Endothelial cell of umbilical vein (primary cell): ENCODE measurements at regions not wholly inside any gene's neighbourhood (a gene's known extent, or its start where the extent isn't known, plus 50 kb on each side); places are given as distances from the start of the nearest gene placed in this dataset. TPM values are rescaled to one million over a fixed set of nuclear protein-coding genes. Genes with fewer than 3 reads are reported as not detected.

Experiments
- BruUV-seq: library from RNA; stranded (reverse); fragments of 400-500 nt; replicated peaks from 2 replicates; lab custom pipeline; 2021; lab: Mats Ljungman, UMichigan
- CTCF ChIA-PET: fragments of 300-600, 350-600 bp; sonication (Branson Sonifier 250); formaldehyde crosslinking; loops from one replicate; lab custom pipeline; 2021; ENCODE audit warnings: antibody characterized with exemption, inconsistent platforms; lab: Charles Lee
- POLR2A ChIA-PET: fragments of 300-600, 350-600 bp; sonication (Branson Sonifier 250); formaldehyde crosslinking; loops from one replicate; lab custom pipeline; 2021; ENCODE audit warnings: antibody characterized with exemption, inconsistent platforms; lab: Charles Lee
- DNase-seq: peaks from one replicate; pipeline ENCODE4 v3.0.0-alpha.2; 2011; ENCODE audit warnings: low read depth, low spot score
- FAIRE-seq: peaks from 2 replicates; lab custom pipeline; 2011; peaks lifted over from hg19 to GRCh38; lab: Jason Lieb, UNC
- H2AFZ ChIP-seq: 2 replicates; pipeline ENCODE4 v1.6.0; 2012; ENCODE audit warnings: low read depth, low read length, control low read depth, inconsistent platforms
- H3K27ac ChIP-seq: 2 replicates; pipeline ENCODE4 v1.5.1; 2011; ENCODE audit warnings: low read depth, mild to moderate bottlenecking, control low read depth, low read length, moderate library complexity; ENCODE audit not compliant: insufficient read depth
- H3K27me3 ChIP-seq, 2 experiments: 2 replicates each; pipeline versions ENCODE4 v1.6.0 to v1.6.1; 2011; ENCODE audit warnings: low read length in 2 of 2, mixed read lengths in 1 of 2; ENCODE audit not compliant: control insufficient read depth in 2 of 2, insufficient read depth in 2 of 2
- H3K36me3 ChIP-seq, 2 experiments: 2 replicates in 1 of 2; 3 replicates in 1 of 2; pipeline ENCODE4 v1.5.1; 2011; ENCODE audit warnings: low read length in 2 of 2, mild to moderate bottlenecking in 1 of 2, moderate library complexity in 1 of 2; ENCODE audit not compliant: control insufficient read depth in 2 of 2, insufficient read depth in 2 of 2; ENCODE audit errors: extremely low read depth in 1 of 2
- H3K4me1 ChIP-seq: 3 replicates; pipeline ENCODE4 v1.5.1; 2011; ENCODE audit warnings: mild to moderate bottlenecking, low read length; ENCODE audit not compliant: control insufficient read depth, insufficient read depth; ENCODE audit errors: extremely low read depth
- H3K4me2 ChIP-seq: 2 replicates; pipeline ENCODE4 v1.6.1; 2011; ENCODE audit warnings: low read length, control low read depth, mixed read lengths; ENCODE audit not compliant: insufficient read depth
- H3K4me3 ChIP-seq, 3 experiments: fragments of 200-600 bp in 1 of 3; sonication (generic), shearing (Covaris generic) in 1 of 3; replicated peaks in 1 of 3; 2 replicates each; pipeline ENCODE4 v1.5.1; 2011 to 2016; ENCODE audit warnings: control low read depth in 3 of 3, low read length in 3 of 3, mild to moderate bottlenecking in 2 of 3, inconsistent platforms in 1 of 3, low read depth in 1 of 3, moderate library complexity in 1 of 3; ENCODE audit not compliant: insufficient read depth in 1 of 3
- H3K79me2 ChIP-seq: 2 replicates; pipeline ENCODE4 v1.6.0; 2012; ENCODE audit warnings: low read length, inconsistent platforms; ENCODE audit not compliant: control insufficient read depth, insufficient read depth
- H3K9ac ChIP-seq: replicated peaks from 2 replicates; pipeline ENCODE3; 2011; ENCODE audit warnings: low read length, control low read depth; ENCODE audit not compliant: insufficient read depth; ENCODE audit errors: extremely low read depth
- H3K9me1 ChIP-seq: replicated peaks from 3 replicates; pipeline ENCODE4 v1.6.0; 2011; ENCODE audit warnings: mild to moderate bottlenecking, low read length; ENCODE audit not compliant: control insufficient read depth, insufficient read depth; ENCODE audit errors: extremely low read depth
- H3K9me3 ChIP-seq: replicated peaks from 2 replicates; pipeline ENCODE4 v1.5.1; 2012; ENCODE audit warnings: low read length, inconsistent platforms; ENCODE audit not compliant: control insufficient read depth, insufficient read depth
- H4K20me1 ChIP-seq: replicated peaks from 2 replicates; pipeline ENCODE3; 2011; ENCODE audit warnings: mild to moderate bottlenecking, low read length; ENCODE audit not compliant: control insufficient read depth, insufficient read depth; ENCODE audit errors: extremely low read depth
- MYC ChIP-seq: IDR thresholded peaks from one replicate; pipeline ENCODE4 v1.6.1; 2011; ENCODE audit warnings: mild to moderate bottlenecking, low read depth, low read length
- POLR2AphosphoS5 ChIP-seq: IDR thresholded peaks from 2 replicates; pipeline ENCODE4 v1.6.1; 2012; ENCODE audit warnings: low read depth, mild to moderate bottlenecking, control low read depth, low read length, moderate library complexity; ENCODE audit not compliant: insufficient read depth
- dilution Hi-C: fragments of 300-500 bp; cut with MboI; formaldehyde crosslinking; loops from one replicate; pipeline ENCODE4 v1.15.0; 2019; ENCODE audit warnings: low sequenced_read_pairs; ENCODE audit not compliant: extremely low pct_ligation_motif_present
- intact Hi-C: fragments of 100-400 bp; cut with micrococcal nuclease; formaldehyde crosslinking; loops from one replicate; pipeline ENCODE4 v1.10.0; 2022
- small RNA-seq: library from RNA; depleted of rRNA; stranded (forward); fragments of <200 nt; gene quantifications from one replicate; pipeline ENCODE3, GENCODE V24; 2012; ENCODE audit warnings: low replicate concordance, low read depth; ENCODE audit not compliant: insufficient read depth, insufficient read length

GRCh38 chr3:51621091-51621892, 49.8 kb upstream of the TEX264 start:
- H3K27me3 ChIP-seq, result no peaks in the 10 kb centered on the region
- H3K79me2 ChIP-seq, result peaks cover 17% of the 10 kb centered on the region
- dilution Hi-C loops (no loop called here), intact Hi-C loops (no loop called here)
- DNase-seq (no peak), FAIRE-seq (no peak)
- POLR2A ChIA-PET, result no interaction called here
- no peak overlapping the region for H3K4me3 ChIP-seq
- no peak overlapping the region for H3K4me2 ChIP-seq
- H3K9me1 ChIP-seq, result no peaks in the 10 kb centered on the region
- H3K4me1 ChIP-seq, result no peaks in the 10 kb centered on the region
- H3K9ac ChIP-seq, result no peak overlapping the region
- no peak overlapping the region for H3K27ac ChIP-seq
- H3K36me3 ChIP-seq, result no peaks in the 10 kb centered on the region
- no TSS peak for BruUV-seq
- H4K20me1 ChIP-seq, result no peaks in the 10 kb centered on the region
- TF ChIP-seq MYC, result no peak
- no peak for TF ChIP-seq POLR2AphosphoS5
- H3K9me3 ChIP-seq, result no peaks in the 10 kb centered on the region
- no peak overlapping the region for H2AFZ ChIP-seq
- CTCF ChIA-PET, result interaction anchor here (1.5 kb wide), 1 partner anchor 49 kb away, joined by 4 read pairs; no protein-coding TSS in a partner anchor

Small RNA genes lying in the stretch of these regions (small RNA-seq; reads per million reads assigned to genes)
- not detected for gene RNU6ATAC29P
